HepG2 (cell line): ENCODE measurements at regions not wholly inside any gene's neighbourhood (a gene's known extent, or its start where the extent isn't known, plus 50 kb on each side); places are given as distances from the start of the nearest gene placed in this dataset.

Experiments used
- EP300 ChIP-seq, 3 experiments: sonication (generic) in 1 of 3; formaldehyde crosslinking in 1 of 3; IDR thresholded peaks; 2 replicates each; pipeline versions ENCODE4 v1.5.1 to v1.6.1; 2011 to 2020; ENCODE audit warnings: low read depth in 2 of 3, low read length in 2 of 3, borderline replicate concordance in 1 of 3, improper control_type of control experiment in 1 of 3, mild to moderate bottlenecking in 1 of 3, missing genetic modification reagents in 1 of 3, moderate library complexity in 1 of 3
- HINFP ChIP-seq: sonication (generic); formaldehyde crosslinking; IDR thresholded peaks from 2 replicates; pipeline ENCODE4 v1.4.0; 2020; ENCODE audit warnings: low read depth, mild to moderate bottlenecking, missing genetic modification reagents
- IKZF1 ChIP-seq: fragments of 450-650 bp; IDR thresholded peaks from 2 replicates; pipeline ENCODE4 v1.7.1; 2016
- IRF2 ChIP-seq: IDR thresholded peaks from 2 replicates; pipeline ENCODE4 v1.6.1; 2018; ENCODE audit warnings: missing genetic modification reagents, missing compliant biosample characterization
- JUND ChIP-seq: sonication (generic); formaldehyde crosslinking; IDR thresholded peaks from 2 replicates; pipeline ENCODE4 v1.8.0; 2022; ENCODE audit warnings: mild to moderate bottlenecking, missing genetic modification reagents
- PHF21A ChIP-seq: sonication (generic); formaldehyde crosslinking; IDR thresholded peaks from 2 replicates; pipeline ENCODE4 v1.5.0; 2020; ENCODE audit warnings: mild to moderate bottlenecking, missing genetic modification reagents
- RNF2 ChIP-seq: fragments of 450-650 bp; conservative IDR thresholded peaks from 2 replicates; pipeline ENCODE4 v1.6.1; 2016; ENCODE audit warnings: low read depth
- TCF7 ChIP-seq: sonication (generic); IDR thresholded peaks from 2 replicates; pipeline ENCODE4 v1.6.1; 2016; ENCODE audit warnings: antibody characterized with exemption, low read depth
- USF2 ChIP-seq, 2 experiments: sonication (generic) in 1 of 2; formaldehyde crosslinking in 1 of 2; IDR thresholded peaks; 2 replicates each; pipeline versions ENCODE4 v1.5.1 to v1.6.1; 2011 to 2020; ENCODE audit warnings: borderline replicate concordance in 1 of 2, low read depth in 1 of 2, low read length in 1 of 2, mild to moderate bottlenecking in 1 of 2, missing genetic modification reagents in 1 of 2, moderate library complexity in 1 of 2
- YY1 ChIP-seq: IDR thresholded peaks from 2 replicates; pipeline ENCODE4 v1.6.1; 2011; ENCODE audit warnings: low read length, low read depth, moderate library complexity, mild to moderate bottlenecking; ENCODE audit not compliant: insufficient read depth, insufficient replicate concordance
- ZBTB34 ChIP-seq: sonication (generic); formaldehyde crosslinking; IDR thresholded peaks from 2 replicates; pipeline ENCODE4 v1.8.0; 2022; ENCODE audit warnings: mild to moderate bottlenecking, missing genetic modification reagents
- ZNF512B ChIP-seq: sonication (generic); formaldehyde crosslinking; IDR thresholded peaks from 2 replicates; pipeline ENCODE4 v1.5.1; 2020; ENCODE audit warnings: missing genetic modification reagents, mild to moderate bottlenecking, borderline replicate concordance
- ZNF773 ChIP-seq: sonication (generic); formaldehyde crosslinking; IDR thresholded peaks from 2 replicates; pipeline ENCODE4 v1.4.0; 2020; ENCODE audit warnings: missing genetic modification reagents, borderline replicate concordance
- TF ChIP-seq, protein P1 (sequence below): sonication (generic); formaldehyde crosslinking; IDR thresholded peaks from 2 replicates; pipeline ENCODE4 v1.5.0; 2020; ENCODE audit warnings: mild to moderate bottlenecking, missing genetic modification reagents, moderate library complexity

DNA sequence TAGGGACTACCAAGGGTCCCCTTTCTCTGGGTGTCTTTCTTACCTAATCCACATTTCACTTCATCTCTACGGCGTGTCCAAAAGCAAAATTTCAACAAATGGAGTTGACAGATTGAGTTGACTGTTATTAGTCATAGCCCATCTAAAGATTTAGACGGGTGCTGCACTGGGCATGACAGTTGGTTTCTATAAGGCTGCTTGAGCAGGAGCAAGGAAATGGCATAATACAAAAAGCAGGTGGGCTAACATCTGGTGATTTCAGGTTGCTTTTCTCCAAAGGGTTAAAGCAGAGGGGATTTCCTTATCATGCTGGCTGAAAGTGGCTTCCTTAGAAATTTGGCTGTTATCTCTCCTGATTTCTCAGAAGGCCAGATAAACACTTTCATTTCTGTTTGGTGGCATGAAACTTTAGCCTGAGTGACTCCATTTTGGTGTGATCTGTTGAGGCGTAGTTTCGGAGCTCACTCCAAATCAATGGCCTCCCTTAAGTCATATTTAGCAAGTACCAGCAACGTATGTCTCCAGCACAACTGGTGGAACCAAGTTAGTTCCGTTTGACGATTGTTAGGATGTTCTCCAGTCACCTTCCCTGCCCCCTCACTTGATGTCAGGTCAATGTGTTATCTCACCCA is 440.4 kb downstream of the FGF9 start:
- TF ChIP-seq EP300 (IDR thresholded peaks at IDR 0.05; ENCODE audit: low read depth in 2 of 2, low read length in 2 of 2), result no peak
- no peak for TF ChIP-seq EP300 (CRISPR knock-in tag; IDR thresholded peaks at IDR 0.05; ENCODE audit: borderline replicate concordance)
- TF ChIP-seq ZNF512B (CRISPR knock-in tag), result no peak
- TF ChIP-seq IKZF1, result no peak
- TF ChIP-seq HINFP, result no peak
- TF ChIP-seq ZNF773 (CRISPR knock-in tag), result no peak
- TF ChIP-seq PHF21A (CRISPR knock-in tag), result no peak
- no peak for TF ChIP-seq ZBTB34 (CRISPR knock-in tag)
- TF ChIP-seq TCF7, result no peak
- TF ChIP-seq USF2 (IDR thresholded peaks at IDR 0.05; ENCODE audit: low read depth, low read length), result no peak
- no peak for TF ChIP-seq USF2 (CRISPR knock-in tag; IDR thresholded peaks at IDR 0.05; ENCODE audit: borderline replicate concordance)
- TF ChIP-seq RNF2, result no peak
- TF ChIP-seq JUND (CRISPR knock-in tag), result no peak
- TF ChIP-seq, protein P1, sequence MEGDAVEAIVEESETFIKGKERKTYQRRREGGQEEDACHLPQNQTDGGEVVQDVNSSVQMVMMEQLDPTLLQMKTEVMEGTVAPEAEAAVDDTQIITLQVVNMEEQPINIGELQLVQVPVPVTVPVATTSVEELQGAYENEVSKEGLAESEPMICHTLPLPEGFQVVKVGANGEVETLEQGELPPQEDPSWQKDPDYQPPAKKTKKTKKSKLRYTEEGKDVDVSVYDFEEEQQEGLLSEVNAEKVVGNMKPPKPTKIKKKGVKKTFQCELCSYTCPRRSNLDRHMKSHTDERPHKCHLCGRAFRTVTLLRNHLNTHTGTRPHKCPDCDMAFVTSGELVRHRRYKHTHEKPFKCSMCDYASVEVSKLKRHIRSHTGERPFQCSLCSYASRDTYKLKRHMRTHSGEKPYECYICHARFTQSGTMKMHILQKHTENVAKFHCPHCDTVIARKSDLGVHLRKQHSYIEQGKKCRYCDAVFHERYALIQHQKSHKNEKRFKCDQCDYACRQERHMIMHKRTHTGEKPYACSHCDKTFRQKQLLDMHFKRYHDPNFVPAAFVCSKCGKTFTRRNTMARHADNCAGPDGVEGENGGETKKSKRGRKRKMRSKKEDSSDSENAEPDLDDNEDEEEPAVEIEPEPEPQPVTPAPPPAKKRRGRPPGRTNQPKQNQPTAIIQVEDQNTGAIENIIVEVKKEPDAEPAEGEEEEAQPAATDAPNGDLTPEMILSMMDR (CRISPR knock-in tag), result no peak
- TF ChIP-seq YY1, result no peak
- no peak for TF ChIP-seq IRF2 (CRISPR knock-in tag)
